ENCODE measurements at regions not wholly inside any gene's neighbourhood (a gene's known extent, or its start where the extent isn't known, plus 50 kb on each side); places are given as distances from the start of the nearest gene placed in this dataset.

DNA sequence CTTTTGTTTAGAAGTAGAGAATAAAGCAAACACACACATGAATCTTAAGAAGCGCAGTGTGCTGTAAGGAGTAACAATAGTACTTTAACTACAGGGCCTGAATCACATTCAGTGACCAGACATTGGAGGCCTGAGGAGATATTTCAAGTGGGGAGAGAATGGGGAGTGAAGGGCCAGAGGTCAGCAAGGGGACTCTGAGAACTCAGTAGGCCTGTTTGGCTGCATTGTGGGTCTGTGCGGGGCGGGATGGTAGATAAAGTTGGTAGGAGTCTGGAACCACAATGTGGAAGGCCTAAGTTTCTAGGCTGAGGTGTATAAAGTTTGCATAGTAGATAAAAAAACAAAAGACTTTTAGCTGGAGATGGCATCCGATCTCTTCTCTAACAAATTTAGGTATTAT, 52.7 kb upstream of the WLS start:
- TF ChIP-seq, protein P1, sequence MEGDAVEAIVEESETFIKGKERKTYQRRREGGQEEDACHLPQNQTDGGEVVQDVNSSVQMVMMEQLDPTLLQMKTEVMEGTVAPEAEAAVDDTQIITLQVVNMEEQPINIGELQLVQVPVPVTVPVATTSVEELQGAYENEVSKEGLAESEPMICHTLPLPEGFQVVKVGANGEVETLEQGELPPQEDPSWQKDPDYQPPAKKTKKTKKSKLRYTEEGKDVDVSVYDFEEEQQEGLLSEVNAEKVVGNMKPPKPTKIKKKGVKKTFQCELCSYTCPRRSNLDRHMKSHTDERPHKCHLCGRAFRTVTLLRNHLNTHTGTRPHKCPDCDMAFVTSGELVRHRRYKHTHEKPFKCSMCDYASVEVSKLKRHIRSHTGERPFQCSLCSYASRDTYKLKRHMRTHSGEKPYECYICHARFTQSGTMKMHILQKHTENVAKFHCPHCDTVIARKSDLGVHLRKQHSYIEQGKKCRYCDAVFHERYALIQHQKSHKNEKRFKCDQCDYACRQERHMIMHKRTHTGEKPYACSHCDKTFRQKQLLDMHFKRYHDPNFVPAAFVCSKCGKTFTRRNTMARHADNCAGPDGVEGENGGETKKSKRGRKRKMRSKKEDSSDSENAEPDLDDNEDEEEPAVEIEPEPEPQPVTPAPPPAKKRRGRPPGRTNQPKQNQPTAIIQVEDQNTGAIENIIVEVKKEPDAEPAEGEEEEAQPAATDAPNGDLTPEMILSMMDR (IDR thresholded peaks at IDR 0.05; ENCODE audit: insufficient read depth, low read length, severe bottlenecking), result no peak
- no peaks in the 10 kb centered on the region for H3K36me3 ChIP-seq (ENCODE audit: control insufficient read depth, insufficient read depth, low read length)
- no peak overlapping the region for H3K4me3 ChIP-seq (ENCODE audit: low read depth, low read length)
- FAIRE-seq (no peak), DNase-seq (ENCODE audit: low read depth) (no peak)
- H3K27me3 ChIP-seq (ENCODE audit: control insufficient read depth, insufficient read depth, low read length), result no peaks in the 10 kb centered on the region

DNA sequence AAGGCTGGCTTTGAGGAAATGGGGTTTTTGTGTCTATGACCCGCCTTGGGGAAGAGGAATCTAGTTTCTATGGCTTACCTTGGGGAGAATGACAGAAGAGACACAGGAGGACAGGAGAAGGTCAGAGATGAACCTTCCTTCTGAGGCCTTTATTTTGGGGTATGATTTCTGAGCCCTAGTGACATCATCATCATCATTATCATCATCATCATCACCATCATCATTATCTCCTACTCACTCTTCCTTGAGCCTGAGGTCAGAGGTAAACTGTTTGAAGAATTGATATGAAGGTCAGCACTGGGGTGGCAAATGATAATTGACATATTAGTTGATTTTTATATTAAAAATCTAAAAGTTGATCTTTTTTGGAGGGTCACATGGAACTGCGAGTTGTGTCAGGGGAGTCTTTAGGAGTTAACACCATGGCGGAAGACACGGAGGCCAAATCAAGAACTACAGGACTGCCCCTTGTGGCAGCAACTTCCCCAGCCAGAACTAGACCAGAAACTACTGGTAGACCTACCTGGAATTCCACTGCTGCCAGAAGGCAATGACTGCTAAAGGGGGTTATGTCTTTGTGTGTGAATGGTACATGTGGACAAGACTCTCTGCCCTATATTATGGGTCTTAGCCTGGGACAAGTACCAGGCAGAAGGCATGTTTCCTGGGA, 49.8 kb upstream of the WLS start:
- H3K36me3 ChIP-seq (ENCODE audit: control insufficient read depth, insufficient read depth, low read length), result no peaks in the 10 kb centered on the region
- DNase-seq (ENCODE audit: low read depth), result no peak
- no peak for FAIRE-seq
- no peak overlapping the region for H3K4me3 ChIP-seq (ENCODE audit: low read depth, low read length)
- H3K27me3 ChIP-seq (ENCODE audit: control insufficient read depth, insufficient read depth, low read length), result no peaks in the 10 kb centered on the region
- TF ChIP-seq, protein P1 (IDR thresholded peaks at IDR 0.05; ENCODE audit: insufficient read depth, low read length, severe bottlenecking), result no peak
